Upper lobe of left lung (tissue), 4 donors: ENCODE measurements at regions not wholly inside any gene's neighbourhood (a gene's known extent, or its start where the extent isn't known, plus 50 kb on each side); places are given as distances from the start of the nearest gene placed in this dataset.

ENCODE experiments used
- EP300 ChIP-seq, 4 donors: sonication (generic); formaldehyde crosslinking; IDR thresholded peaks; one replicate each; pipeline ENCODE4 v1.5.1; 2017; ENCODE audit warnings: antibody characterized with exemption in 4 of 4, control low read depth in 2 of 4
- POLR2A ChIP-seq, 4 donors: fragments of 450-650 bp; IDR thresholded peaks; one replicate each; pipeline ENCODE4 v1.5.1; 2016 to 2017; ENCODE audit warnings: antibody characterized with exemption in 4 of 4, mild to moderate bottlenecking in 2 of 4
- POLR2AphosphoS5 ChIP-seq, 2 donors: sonication (generic); formaldehyde crosslinking; IDR thresholded peaks; one replicate each; pipeline ENCODE4 v1.5.1; 2017; ENCODE audit warnings: antibody characterized with exemption in 2 of 2
- TF ChIP-seq, protein P1 (sequence below), 6 experiments: fragments of 450-650 bp in 4 of 6; fragments of 200-600 bp in 2 of 6; sonication (generic) in 2 of 6; IDR thresholded peaks; one replicate each; pipeline ENCODE4 v1.5.1; 2016 to 2019; ENCODE audit warnings: antibody characterized with exemption in 6 of 6

DNA sequence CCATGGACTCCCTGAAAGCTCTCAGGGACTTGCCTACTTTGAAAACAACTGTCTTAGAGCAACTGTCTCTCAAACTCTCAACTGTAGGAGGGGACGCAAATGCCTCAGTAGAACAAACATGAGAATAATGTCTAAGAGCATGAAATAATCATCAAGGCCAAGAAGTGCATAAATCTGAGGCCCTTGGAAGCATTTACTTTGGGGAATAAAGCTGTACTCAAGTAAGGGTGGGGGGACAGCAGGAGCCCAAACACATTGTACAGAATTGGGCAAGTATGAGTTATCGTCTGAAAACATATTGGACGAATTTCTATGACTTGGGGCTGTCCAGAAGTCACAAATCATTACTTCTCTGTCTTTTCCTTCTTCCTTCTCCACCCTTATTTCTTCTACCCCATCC lies 96.3 kb upstream of the HMHB1 start:
- TF ChIP-seq, protein P1, sequence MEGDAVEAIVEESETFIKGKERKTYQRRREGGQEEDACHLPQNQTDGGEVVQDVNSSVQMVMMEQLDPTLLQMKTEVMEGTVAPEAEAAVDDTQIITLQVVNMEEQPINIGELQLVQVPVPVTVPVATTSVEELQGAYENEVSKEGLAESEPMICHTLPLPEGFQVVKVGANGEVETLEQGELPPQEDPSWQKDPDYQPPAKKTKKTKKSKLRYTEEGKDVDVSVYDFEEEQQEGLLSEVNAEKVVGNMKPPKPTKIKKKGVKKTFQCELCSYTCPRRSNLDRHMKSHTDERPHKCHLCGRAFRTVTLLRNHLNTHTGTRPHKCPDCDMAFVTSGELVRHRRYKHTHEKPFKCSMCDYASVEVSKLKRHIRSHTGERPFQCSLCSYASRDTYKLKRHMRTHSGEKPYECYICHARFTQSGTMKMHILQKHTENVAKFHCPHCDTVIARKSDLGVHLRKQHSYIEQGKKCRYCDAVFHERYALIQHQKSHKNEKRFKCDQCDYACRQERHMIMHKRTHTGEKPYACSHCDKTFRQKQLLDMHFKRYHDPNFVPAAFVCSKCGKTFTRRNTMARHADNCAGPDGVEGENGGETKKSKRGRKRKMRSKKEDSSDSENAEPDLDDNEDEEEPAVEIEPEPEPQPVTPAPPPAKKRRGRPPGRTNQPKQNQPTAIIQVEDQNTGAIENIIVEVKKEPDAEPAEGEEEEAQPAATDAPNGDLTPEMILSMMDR (IDR thresholded peaks at IDR 0.05): no peak
- TF ChIP-seq POLR2A (IDR thresholded peaks at IDR 0.05) (no peak), POLR2AphosphoS5 (IDR thresholded peaks at IDR 0.05) (no peak), EP300 (IDR thresholded peaks at IDR 0.05) (no peak)
